NCI-H82 (cell line): ENCODE measurements at regions not wholly inside any gene's neighbourhood (a gene's known extent, or its start where the extent isn't known, plus 50 kb on each side); places are given as distances from the start of the nearest gene placed in this dataset.
"Not testable (repeated sequence)": the region's sequence is repeated elsewhere in the genome, so short reads cannot be mapped to it uniquely, and the experiment has no call there.

Experiments used
- DNase-seq: peaks from one replicate; lab custom pipeline; 2025; lab: John Stamatoyannopoulos, UW

DNA sequence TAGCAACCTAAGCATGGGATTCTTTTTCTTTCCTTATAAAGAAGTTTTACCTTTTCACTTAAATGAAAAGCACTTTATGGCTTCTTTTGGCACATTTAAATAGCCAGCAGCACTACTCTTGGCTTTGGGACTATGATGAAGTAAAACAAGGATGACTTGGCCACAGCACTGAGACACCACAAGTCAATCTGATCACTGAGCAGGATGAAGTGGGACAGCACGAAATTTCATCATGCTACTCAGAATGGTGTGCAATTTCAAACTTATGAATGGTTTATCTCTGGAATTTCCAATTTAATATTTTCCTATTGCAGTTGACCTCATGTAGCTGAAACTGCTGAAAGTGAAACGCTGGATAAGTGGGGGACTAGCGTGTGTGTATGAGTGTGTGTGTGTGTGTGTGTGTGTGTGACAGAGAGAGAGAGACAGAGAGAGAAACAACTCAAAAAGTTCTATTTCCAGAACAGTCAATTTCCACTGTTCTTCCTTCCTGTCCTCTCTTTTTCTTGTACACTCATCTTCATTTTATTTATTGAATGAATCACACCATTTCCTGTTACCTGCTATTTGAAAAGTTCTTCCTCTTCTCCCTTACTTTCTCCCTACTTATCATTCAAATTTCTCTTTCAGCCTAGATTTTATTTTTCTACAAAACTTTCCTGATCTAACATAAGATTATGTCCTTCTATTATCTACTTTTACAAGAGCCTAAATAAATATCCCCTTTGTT lies 414.2 kb upstream of the MIR17HG start:
- no peak for DNase-seq

- no peak for DNase-seq
Measured at GRCh38 chr13:90934741-90935140, 412.7 kb upstream of the MIR17HG start.

GRCh38 chr13:90938848-90939247 lies 408.6 kb upstream of the MIR17HG start:
- DNase-seq = no peak

GRCh38 chr13:90943946-90944345 lies 403.5 kb upstream of the MIR17HG start:
- DNase-seq = peak; percentile 90

- not testable (repeated sequence) for DNase-seq
Measured at GRCh38 chr13:90945146-90945545, 402.3 kb upstream of the MIR17HG start.

GRCh38 chr13:90946125-90946524 lies 401.4 kb upstream of the MIR17HG start:
- DNase-seq = not testable (repeated sequence)

GRCh38 chr13:90947976-90948375 lies 399.5 kb upstream of the MIR17HG start:
- no peak for DNase-seq

GRCh38 chr13:90950160-90950559 lies 397.3 kb upstream of the MIR17HG start:
- peak; percentile 59 for DNase-seq

GRCh38 chr13:90951663-90952062 lies 395.8 kb upstream of the MIR17HG start:
- no peak for DNase-seq

GRCh38 chr13:90952326-90952725 lies 395.2 kb upstream of the MIR17HG start:
- DNase-seq = no peak

DNA sequence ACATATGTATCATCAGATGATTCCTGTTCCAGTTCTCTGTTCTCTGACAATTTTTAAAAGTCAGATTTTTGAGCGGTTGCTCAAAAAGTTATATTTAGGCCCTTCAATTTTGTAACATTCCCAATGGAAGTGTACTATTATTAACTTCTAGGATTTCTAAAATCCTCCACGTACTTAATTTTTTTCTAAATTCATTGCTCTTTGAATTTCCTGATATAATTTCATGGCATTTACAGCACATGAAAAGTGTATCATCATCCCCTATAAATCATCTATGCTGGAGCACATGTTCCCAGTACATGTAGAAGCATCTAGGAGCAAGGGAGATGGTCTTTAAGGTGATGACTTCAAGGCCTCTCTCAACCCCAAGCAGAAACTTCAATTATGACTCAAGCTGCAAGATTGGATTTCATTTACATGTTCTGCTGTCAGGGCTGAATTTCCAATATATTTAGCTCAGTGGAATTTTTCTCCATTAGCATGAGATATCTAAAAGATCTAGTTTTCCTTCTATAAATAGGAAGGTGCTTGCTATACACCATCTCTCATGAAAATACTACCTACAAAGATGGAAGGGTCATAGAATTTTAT lies 392.8 kb upstream of the MIR17HG start:
- DNase-seq = no peak

GRCh38 chr13:90956031-90956430 lies 391.5 kb upstream of the MIR17HG start:
- peak; percentile 33 for DNase-seq

- DNase-seq = no peak
Measured at GRCh38 chr13:90958866-90959265, 388.6 kb upstream of the MIR17HG start.

DNA sequence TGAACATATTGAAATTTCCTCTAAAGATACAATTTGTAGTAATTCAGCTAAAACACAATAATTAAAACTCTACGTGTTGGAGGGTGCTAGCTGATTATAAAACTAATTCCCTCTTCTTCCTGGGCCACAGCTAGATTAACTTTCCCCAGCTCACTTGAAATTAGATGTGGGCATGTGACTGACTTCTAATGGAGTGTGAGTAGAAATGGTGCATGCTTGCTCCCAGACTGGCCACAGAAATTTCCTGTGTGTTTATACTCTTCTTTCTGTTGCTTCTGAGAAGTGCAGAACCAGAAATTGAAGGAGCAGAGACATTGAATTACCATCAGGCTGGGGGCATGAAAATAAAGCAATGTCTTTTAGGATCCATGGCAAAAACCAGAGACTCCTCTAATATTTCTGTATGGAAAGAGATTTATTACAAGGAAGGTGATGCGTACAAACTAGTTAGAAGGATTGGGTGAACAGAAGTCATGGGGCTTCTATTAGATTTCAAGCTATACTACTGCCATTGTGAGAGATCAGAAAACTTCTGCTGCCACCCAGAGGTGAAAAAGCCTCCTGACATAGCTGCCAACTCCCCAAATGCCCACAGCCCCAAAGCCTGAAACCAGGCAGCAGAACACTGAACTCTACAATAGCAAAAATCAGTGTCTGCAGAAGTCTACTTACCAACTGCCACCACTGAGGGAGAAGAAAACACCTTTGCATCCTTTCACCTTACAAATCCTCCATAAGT lies 379.2 kb upstream of the MIR17HG start:
- peak; percentile 73 for DNase-seq

- DNase-seq = no peak
Measured at GRCh38 chr13:90974249-90974975, 373.1 kb upstream of the MIR17HG start.

- no peak for DNase-seq
Measured at GRCh38 chr13:90979059-90979458, 368.4 kb upstream of the MIR17HG start.

DNA sequence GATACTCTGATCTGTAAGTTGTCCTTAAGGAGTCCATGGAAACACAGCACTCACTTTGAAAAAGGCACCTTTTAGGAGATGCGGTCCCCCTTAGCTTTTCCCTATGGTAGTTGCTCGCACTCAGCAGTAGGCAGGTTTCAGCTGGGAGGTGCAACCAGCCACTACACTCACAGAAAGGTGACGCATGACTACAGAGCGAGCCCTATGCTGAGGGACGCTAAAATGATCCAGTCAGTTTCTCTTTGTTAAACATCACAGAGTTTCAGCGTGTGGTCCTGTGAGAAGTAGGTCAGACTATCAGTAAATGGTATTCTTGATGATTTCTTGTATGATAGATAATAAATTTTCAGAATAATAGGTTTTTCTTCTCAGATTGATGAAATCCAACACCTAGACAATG lies 362.7 kb upstream of the MIR17HG start:
- no peak for DNase-seq

DNA sequence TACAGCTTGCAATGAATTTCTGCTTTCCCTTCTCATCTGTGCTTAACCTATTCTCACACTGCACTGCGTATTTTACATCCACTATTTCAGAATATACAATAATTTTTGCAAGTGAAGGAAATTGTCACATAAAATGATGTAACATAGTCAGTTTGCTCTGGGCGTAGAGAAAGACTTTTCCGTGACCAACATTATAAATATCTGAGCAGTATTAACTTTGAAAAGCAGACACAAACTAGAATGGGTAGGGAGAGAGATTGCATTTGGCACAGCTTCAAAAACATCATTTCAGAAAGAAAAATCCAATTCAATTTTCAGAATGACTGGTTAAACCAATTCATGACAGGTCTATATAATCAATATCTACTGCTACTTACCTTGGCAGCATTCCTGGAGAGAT lies 352.5 kb upstream of the MIR17HG start:
- DNase-seq = no peak

GRCh38 chr13:90995614-90996013 lies 351.9 kb upstream of the MIR17HG start:
- peak; percentile 87 for DNase-seq

DNA sequence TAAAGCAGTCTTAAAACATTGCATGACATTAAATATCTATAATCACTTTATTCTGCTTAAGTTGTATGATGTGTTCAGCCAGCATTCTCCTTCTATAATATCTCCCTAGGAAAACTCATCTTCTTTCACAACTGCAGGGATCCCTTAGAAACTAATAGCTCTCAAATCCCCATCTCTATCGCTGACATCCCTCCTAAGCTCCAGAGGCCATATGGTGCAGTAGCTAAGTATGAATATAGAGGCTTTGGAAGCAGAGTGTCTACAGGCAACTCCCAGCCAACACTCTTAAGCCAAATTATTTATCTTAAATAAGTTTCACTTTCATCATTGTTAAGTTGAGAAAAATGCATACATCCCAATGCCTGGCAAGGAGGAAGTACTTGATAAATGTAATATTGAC lies 349.5 kb upstream of the MIR17HG start:
- peak; percentile 97 for DNase-seq

- DNase-seq = no peak
Measured at GRCh38 chr13:90999401-90999800, 348.1 kb upstream of the MIR17HG start.

DNA sequence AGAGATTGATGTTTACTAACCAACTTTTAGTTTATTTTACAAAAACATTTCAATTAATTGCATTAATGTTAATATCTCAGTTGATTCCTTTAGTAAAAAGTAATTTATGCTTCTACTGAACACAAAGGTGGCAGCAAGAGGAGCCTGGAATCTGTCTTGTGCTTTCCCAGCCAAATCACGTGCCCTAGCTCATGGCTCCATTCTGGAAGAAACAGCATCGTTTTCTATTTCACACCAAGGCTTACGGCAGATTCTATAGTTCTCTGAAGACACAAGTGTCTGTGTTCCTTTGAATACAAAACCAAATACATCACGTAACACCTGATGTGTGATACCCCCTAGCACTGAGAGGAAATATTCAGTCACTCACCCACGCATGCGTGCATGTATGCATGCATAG lies 346.1 kb upstream of the MIR17HG start:
- DNase-seq = no peak

- no peak for DNase-seq
Measured at GRCh38 chr13:91014696-91015095, 332.8 kb upstream of the MIR17HG start.
